ENCODE measurements at regions not wholly inside any gene's neighbourhood (a gene's known extent, or its start where the extent isn't known, plus 50 kb on each side); places are given as distances from the start of the nearest gene placed in this dataset.
"Not testable (repeated sequence)": the region's sequence is repeated elsewhere in the genome, so short reads cannot be mapped to it uniquely, and the experiment has no call there.

DNA sequence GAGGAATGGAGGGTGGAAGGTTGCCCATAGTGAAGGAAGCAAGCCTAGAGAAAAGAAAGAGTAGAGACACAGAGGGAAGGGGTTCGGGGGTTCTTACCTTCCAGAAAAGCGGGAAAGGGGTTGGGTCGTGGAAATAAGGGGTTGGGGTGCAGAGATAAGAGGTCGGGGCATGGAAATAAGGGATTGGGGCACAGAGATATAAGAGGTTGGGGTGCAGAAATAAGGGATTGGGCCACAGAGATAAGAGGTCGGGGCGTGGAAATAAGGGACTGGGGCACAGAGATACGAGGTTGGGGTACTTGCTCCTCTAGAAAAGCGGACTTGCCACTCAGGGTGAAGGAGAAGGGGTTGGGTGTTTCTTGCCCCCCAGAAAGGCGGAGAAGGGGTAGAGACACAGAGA lies 74.2 kb upstream of the GRPR start:
- TF ChIP-seq, protein P1, sequence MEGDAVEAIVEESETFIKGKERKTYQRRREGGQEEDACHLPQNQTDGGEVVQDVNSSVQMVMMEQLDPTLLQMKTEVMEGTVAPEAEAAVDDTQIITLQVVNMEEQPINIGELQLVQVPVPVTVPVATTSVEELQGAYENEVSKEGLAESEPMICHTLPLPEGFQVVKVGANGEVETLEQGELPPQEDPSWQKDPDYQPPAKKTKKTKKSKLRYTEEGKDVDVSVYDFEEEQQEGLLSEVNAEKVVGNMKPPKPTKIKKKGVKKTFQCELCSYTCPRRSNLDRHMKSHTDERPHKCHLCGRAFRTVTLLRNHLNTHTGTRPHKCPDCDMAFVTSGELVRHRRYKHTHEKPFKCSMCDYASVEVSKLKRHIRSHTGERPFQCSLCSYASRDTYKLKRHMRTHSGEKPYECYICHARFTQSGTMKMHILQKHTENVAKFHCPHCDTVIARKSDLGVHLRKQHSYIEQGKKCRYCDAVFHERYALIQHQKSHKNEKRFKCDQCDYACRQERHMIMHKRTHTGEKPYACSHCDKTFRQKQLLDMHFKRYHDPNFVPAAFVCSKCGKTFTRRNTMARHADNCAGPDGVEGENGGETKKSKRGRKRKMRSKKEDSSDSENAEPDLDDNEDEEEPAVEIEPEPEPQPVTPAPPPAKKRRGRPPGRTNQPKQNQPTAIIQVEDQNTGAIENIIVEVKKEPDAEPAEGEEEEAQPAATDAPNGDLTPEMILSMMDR (IDR thresholded peaks at IDR 0.05), result not testable (repeated sequence)
- not testable (repeated sequence) for TF ChIP-seq POLR2A (IDR thresholded peaks at IDR 0.05)
